T-helper 1 cell treated with Interleukin-12 subunit alpha and Interleukin-12 subunit beta and Interleukin-4 antibody, amounts not matched to agents 30 ng/mL and 1 ng/mL, for 36 hours (primary cell): ENCODE measurements at regions not wholly inside any gene's neighbourhood (a gene's known extent, or its start where the extent isn't known, plus 50 kb on each side); places are given as distances from the start of the nearest gene placed in this dataset.

Experiments used
- intact Hi-C: fragments of 100-400 bp; cut with micrococcal nuclease; formaldehyde crosslinking; loops from one replicate; pipeline ENCODE4 v1.15.1; 2024

DNA sequence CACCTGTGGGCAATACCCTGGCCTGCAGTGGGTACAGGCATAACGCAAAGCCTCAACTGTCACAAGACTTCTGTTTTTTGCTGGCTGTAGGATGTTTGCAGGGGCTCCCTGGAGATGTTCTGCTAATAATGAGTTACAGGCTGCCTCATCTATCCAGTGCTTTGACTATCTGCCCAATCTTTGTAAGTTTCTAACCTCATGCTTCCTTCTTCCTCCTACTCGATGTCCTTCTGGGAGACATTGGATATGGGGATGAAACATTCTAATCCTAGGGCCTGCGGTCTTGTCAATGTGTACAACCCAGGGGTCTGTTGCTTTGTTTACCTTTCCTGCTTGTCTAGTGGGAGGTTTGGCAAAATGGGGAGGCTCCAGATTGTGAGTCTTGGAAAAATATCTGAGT, 136.8 kb upstream of the TCF21 start:
- intact Hi-C loops = no loop called here

DNA sequence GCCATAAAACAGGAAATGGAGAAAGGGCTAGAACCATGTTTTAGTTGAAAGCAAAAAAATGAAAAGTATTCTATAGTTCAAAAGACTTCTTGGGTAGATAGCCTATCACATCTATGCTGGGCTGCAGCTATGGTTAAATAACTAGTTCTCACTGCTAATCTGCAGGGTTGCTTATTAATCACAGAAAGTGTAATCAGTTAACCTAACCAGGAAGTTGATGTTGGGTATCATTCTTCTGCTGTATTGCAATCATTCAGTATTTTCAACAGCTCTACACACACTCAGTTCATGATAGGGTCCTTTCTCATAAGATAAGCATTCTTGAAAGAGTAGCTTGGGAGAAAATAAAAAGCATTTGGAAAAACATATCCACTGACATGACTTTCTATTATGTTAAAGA, 135.2 kb upstream of the TCF21 start:
- intact Hi-C loops = no loop called here

DNA sequence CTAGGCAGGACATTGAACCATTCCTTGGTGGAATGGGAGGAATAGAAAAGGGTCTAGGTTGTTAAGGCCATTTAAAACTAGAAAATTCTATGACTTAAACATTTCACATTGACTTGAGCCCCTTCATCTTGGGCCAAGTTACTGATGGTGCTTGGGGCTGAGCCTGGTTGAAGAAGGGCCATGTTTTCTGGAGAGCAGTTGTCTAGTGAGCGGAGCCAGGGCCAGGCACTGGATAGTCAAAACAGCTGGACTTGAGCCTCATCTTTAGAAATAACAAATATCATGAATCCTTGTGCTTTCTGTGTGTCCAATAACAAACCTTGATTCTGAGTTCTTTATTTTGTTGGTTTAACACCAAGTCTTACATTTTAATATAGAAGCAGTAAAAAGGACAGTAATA, 134.6 kb upstream of the TCF21 start:
- intact Hi-C loops = no loop called here

DNA sequence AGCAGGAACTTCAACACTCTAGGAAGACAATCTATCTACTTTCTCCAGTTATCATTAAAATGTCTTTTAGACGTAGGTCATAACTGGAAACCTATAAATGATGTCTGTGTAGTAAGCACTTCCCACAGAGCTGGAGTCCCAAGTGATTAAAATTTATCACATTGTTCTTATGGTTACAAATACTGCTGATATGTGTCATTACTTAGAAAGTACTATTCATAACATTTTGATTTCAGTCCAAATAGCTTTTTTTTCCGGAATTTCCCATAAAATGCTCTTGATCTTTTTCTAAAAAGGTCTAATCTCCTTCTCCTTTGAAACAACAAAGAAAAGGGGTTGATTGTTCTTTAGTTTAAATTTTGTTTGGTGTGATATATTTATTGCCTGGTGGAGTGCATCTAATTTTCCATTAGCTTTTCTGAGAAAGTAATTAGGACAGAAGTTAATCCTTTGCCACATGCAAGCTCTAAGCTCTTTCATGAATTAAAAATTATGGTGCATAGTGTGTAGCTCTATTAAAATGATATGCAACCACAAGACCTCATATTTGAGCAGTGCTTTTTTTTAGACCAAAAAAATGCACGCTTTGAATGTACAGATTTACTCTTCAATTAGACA, 132.7 kb upstream of the TCF21 start:
- intact Hi-C loops = no loop called here

DNA sequence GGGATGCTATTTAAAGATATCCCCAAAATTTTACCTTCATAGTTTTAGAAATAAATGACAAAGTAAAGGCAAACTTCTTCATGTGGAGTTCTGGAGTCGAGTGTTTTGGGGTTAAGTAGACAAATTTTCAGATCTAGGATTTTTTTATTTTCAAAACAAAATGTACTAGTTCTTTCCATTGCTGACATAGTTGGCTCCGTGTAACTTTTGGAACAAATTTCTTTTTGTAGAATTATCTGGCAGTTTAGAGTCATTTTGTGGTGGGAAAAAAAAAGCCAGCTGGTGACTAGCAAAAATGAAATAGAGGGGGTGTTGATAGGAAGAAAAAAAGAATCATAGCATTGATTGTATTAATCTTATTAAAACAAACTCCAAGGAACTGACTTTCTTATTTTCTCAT, 131.6 kb upstream of the TCF21 start:
- intact Hi-C loops = no loop called here

DNA sequence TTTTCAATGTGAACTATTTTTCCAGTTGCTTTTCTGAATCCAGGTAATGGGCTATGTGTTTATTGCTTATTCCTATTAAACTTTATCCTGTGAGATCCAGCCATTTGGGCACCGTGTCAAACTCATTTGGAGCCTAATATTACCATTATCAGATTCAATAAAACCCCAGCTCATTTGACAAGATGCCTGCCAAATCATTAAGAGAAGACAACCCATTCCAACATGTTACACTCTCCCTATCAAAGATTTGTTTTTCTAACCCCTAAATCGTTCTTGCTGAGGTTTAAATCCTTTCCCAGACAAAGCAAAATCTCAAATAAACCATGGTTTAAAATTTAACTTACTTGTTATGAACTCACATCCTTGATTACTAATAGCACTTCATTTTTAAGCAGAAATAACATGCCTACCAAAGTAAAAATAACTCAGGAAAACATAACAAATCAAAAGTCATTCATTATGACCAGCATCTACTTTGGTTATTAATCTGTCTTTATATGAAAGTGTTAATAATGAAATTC, 130.0 kb upstream of the TCF21 start:
- intact Hi-C loops = no loop called here

DNA sequence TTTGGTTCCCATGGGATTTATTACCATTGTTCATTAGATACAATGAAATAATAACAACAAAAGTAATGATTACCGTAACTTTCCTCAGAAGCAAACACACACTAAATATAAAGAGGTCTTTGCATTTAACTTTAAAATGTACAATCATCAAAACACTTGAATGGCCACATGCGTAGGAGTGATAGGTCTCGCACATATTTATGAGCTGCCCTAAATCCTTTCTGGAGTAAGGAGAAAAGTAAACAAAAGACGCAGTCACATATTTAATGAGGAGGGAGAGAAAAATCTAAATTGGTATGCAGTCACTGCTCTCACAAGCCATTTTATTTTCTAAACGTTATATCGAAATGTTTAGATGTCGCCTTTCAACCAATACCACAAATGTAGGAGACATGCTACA, 129.4 kb upstream of the TCF21 start:
- intact Hi-C loops = no loop called here

DNA sequence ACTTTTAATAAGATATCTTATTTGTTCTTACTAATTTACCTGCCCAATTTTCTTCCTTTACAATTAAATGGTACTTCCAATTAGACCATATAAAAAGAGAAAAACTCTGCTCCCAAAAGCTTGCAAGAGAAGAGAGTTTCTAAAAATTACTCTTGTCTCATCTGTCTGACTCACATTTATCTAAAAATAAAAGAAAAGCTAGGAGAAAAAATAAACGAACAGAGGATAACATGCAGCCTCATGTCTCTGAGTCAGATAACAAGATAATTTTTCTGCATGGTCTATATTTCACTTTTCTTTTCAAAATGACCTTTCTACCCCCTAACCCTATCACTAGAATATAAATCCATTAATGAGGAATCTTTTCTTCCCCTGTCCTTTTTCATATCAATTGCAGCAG, 127.2 kb upstream of the TCF21 start:
- intact Hi-C loops = no loop called here

DNA sequence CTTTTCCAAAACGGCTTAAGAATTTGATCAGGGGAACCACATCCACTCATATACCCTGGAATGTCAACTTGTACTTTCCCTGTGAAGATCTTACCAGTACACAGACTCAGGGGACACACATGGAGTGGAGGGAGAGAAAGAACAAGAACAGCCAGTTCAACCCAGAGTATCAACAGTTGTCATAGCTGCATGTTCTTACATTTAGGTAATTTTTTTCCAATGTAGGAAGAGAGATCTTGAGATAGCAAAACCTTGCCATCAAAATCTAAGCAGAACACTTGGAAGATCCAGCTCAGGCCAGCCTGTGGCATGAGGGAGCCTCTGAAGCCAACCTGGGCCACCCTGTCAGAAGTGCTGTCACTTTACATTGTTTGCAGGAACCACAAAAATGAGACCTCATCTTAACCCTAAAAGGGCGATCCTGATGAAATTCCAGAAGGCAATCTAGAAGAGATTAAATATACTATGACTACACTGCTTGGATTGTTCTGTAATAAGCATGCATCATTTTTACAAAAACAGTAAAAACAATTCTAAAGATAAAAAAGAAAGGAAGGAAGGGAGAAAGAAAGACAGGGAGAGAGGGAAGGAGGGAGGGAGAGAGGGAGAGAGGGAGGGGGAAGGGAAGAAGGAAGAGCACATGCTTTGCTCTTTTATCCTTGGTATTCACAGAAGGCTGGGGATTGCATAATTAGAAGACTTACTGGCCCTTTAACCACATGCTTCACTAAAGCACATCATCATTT, 124.7 kb upstream of the TCF21 start:
- intact Hi-C loops = no loop called here

DNA sequence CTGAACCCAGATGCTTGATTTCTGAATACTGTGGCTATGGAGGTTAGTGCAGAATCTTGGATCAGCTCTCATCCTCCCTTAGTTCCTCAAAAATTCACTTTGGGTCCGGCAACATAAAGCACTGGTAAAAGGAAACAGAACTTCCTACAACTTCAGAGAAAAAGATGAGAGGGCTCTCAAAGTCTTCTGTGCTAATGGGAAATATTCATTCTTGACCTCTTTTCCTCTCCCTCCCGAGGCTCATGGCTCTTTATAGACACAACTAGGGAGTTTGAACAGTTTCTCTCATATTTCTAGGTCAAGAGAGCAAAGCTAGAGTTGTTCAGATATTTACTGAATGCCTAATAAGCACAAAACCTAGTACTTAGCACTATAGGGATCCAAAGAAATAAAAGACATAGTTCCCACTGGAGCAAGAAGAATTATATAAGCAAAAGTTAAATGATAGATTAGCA, 124.1 kb upstream of the TCF21 start:
- intact Hi-C loops = no loop called here

DNA sequence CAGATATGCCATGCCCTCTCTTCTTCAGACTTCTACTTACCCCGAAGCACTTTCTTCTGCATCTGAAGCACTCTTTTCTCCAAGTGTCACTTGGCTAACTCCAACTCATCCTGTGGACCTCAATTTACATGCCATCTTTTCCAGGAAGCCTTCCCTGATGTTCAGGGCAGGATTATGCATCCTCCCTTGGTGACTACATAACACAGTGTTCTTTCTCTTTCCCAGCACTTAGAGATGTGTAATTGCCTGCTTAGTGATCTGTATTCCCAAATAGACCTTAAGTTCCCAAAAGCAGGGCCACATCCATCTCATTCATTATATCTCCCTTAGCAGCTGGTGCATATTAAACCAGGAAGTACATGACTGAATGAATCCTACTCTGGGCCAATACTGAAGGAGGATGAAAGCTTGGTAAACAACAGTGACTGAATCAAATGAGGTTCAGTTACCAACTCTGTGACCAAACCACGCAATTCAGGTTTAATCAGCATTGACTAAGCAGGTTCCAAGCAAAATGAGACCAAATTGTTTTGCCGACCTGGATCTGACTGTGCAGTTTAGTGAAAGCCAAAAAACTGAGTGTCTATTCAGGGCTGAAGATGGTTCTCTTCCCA, 121.4 kb upstream of the TCF21 start:
- intact Hi-C loops = no loop called here

DNA sequence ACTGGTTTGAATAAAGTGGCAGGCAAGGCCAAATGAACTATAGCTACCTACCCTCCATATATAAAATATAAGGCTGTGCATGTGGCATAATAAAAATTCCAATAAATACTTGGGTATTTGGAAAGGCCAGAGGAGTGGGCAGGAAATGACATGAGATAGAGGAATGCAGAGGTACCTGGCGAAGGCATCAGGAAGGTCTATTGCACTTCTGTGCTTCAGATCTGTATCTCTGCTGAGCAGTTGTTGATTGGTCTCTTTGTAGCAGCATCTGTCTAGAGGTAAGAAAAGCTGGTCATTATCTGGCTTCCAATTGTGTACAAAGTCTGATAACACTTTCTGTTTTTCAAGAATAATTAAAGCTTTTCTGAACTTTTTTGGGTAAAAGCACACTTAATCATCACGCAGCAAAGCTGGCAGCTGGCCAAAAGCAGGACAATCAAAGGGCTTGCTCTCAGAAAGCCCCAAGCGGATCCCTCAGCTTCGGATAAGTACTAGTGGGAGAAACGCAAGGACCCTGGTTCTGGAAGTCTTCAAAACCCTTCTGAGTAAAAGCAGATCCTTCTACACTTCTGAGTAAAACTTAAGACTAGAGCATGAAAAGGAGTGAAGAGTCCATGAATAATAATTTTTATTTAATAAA, 120.1 kb upstream of the TCF21 start:
- intact Hi-C loops = no loop called here

DNA sequence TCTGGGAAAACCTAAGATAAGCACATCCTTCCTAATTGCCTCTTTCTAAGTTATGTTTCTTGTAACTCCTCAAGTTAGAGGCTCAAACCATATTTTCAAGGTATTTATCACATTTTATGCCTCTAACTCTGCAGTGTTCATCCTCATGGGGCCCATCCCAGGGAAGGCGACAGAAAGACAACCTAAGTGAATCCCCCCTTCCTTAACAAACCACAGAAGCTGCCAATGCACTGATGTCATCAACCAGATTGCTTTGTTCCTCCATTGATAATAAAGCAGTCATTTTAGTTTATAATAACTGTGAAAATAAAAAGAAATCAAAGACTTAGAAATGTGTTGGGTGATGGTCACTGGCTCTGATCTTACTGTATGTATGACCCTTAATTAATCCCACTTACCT, 119.5 kb upstream of the TCF21 start:
- intact Hi-C loops = no loop called here

DNA sequence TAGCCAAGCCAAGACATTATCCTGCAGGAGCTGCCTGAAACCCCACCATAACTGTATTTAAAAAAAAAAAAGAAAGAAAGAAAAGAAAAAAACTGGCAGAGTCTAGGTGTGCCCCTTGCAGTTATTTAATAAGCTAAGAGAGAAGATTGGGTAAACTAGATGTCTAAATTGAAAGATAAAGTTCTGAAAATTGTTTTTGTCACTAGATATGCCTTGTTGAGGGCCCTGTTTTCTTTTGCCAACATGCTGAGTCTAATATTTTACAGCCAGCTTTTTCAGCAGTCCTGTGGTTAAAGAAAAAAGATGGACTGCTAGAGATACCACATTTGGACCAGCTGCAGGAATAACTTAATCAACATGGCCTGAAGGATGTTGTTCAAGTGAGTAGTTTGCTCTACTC, 116.3 kb upstream of the TCF21 start:
- intact Hi-C loops = no loop called here

DNA sequence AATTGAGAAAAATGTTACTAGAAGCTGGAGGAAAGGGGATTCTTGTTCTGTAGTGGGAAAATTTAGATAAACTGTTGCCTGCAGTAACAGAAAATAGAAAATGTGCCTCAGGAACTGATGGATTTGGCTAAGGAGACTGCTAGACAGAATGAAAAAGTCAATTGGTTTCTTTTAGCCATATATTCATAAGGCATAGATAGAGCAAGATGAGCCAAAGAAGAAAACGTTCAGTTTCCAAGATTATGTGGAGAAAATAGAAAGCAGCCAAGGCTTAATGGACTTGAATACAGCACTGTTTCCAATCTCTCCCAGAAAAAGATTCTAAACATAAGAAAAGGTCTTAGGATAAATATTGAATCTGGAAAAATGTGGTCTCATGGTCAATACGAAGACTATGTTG, 115.1 kb upstream of the TCF21 start:
- intact Hi-C loops = no loop called here

DNA sequence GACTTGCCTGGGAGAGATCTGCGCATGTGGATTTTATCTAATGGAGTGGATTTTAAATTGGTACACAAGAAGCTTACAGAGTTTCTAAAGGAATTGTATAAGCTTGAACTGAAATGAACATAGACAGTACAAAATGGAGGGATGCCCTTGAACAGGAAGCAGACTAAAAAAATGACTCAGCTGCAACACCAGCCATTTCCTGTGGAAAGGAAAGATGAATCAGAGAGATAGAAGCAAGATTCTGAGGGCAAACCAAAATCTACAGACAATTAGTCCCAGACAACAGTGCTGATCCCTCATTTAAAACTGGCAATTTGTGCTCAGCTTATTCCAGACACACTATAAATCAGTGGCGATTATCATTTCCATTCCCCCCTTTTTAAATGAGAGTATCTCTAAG, 114.6 kb upstream of the TCF21 start:
- intact Hi-C loops = no loop called here

DNA sequence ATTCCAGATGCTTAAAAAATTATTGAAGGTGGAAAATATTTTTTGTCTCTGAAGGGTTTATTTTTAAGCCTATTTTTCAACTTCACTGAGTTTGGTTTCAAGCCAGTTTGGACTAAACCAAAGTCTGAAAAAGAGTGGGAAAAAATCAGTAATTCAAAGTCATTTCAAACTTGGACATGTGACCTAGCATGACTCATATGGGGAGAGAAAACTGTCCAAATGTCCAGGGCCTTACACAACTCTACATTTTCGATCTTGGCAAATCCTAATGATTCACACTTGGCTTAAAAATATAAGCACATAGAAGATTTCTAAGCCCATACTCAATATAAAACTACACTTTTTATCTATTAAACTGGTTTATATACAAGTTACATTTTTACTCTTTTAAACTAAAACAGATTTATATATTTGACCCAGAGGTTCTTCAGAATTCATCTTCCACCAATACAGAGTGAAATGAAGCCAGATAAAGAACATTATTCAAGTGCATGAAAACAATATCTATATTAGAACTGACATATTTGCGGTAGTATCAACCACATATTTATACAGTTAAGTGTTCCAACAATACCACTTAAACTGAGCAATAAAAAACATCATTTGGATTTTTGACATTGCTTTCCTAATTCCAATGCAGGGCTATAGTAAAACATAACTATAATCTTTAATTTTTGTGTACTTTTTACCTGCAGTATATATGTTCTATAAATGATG, 110.3 kb upstream of the TCF21 start:
- intact Hi-C loops = no loop called here

DNA sequence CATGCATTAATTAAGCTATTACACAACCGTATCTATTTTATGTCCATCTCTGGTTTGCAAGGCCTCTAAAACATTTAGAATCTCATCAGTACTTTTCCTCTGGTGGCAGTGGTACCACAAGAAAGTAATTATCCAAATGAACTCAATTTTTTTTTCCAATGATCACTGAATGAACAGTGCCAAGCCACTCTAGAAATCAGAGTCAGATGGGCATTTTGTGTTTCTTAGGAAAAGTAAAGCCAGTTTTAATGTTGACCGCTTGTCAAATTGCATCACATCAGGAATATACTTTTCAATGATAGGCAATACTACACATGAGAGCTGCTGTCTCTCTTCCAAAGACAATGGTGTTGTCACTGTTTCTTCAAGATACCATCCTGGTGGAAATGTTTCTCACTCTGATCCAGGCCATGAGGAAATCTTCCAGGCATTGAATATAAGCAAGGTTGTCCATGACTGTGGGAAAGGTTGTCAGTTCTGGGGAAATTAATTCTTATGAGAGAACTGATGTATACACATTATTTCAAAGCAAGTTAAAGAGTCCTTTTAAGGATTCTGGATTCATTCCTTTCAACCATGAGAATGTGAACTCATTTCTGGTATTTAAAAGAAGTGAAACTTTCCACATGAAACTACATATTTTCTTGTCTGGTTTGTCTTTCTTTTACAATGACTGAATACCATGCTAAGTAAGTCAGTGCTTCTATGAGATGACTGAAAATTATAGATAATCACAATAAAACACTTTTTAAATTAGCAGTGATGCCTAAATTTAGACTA, 108.8 kb upstream of the TCF21 start:
- intact Hi-C loops = no loop called here

DNA sequence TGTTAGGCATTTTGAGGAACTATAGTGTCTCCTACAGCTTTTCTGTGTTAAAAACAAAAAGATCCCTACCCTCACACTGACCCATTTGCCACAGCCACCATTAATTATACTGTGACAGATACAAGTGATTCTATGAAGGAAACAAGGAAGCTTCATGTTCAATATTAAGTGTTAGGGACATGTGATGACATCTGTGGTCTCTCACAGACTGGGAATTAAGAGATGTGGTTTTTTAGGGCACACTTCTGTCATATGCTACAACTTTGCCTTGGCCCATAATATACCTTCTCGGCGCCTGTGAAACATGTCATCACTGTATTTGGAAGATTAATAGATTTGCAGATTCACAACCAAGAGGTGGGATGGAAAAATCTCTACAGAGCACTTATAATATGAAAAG, 102.9 kb upstream of the TCF21 start:
- intact Hi-C loops = no loop called here

DNA sequence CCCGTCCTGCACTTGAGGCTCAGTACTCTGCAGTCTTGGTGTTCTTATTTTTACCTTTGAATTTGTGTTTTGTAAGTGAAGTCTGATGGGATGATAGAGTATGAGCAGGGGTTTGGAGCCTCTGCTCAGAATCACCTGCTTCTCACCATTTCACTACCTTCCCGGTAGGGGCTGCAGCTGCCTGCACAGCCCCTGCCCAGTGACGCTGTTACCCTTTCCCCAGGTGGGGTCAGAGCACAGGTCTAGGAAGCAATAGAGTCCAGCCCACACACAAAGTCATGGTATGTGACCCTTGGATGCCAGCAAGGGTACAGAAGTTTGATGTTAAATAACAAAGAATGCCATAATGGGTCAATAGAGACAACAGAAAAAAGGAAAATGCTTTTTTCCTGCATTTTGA, 101.8 kb upstream of the TCF21 start:
- intact Hi-C loops = no loop called here
